Smooth muscle cell (in vitro differentiated cells): ENCODE measurements at regions not wholly inside any gene's neighbourhood (a gene's known extent, or its start where the extent isn't known, plus 50 kb on each side); places are given as distances from the start of the nearest gene placed in this dataset.

Experiments used
- DNase-seq: peaks from one replicate; lab custom pipeline; 2025; ENCODE audit not compliant: unreplicated experiment; lab: John Stamatoyannopoulos, UW
- H2AFZ ChIP-seq: fragments of 200-600 bp; sonication (generic); 2 replicates; pipeline ENCODE4 v1.6.0; 2016; ENCODE audit warnings: antibody characterized with exemption, low read depth, mild to moderate bottlenecking
- H3F3A ChIP-seq: fragments of 200-600 bp; sonication (generic); 2 replicates; pipeline ENCODE4 v1.6.0; 2017; ENCODE audit warnings: antibody characterized with exemption, low read depth
- H3K27ac ChIP-seq: fragments of 200-600 bp; sonication (generic); 2 replicates; pipeline ENCODE4 v1.5.1; 2016; ENCODE audit warnings: low read depth, mild to moderate bottlenecking
- H3K27me3 ChIP-seq: fragments of 200-600 bp; sonication (generic); 2 replicates; pipeline ENCODE4 v1.6.1; 2016; ENCODE audit warnings: low read depth, mild to moderate bottlenecking
- H3K36me3 ChIP-seq: fragments of 200-600 bp; sonication (generic); 2 replicates; pipeline ENCODE4 v1.5.1; 2016; ENCODE audit warnings: low read depth
- H3K4me1 ChIP-seq: fragments of 200-600 bp; sonication (generic); 2 replicates; pipeline ENCODE4 v1.5.1; 2016; ENCODE audit warnings: low read depth
- H3K4me2 ChIP-seq: fragments of 200-600 bp; sonication (generic); 2 replicates; pipeline ENCODE4 v1.6.0; 2016; ENCODE audit warnings: mild to moderate bottlenecking
- H3K4me3 ChIP-seq: fragments of 200-600 bp; sonication (generic); 2 replicates; pipeline ENCODE4 v1.5.1; 2016; ENCODE audit warnings: mild to moderate bottlenecking
- H3K79me2 ChIP-seq: fragments of 200-600 bp; sonication (generic); 2 replicates; pipeline ENCODE4 v1.6.0; 2016; ENCODE audit warnings: low read depth, mild to moderate bottlenecking
- H3K9ac ChIP-seq: fragments of 200-600 bp; sonication (generic); 2 replicates; pipeline ENCODE4 v1.6.0; 2016; ENCODE audit warnings: low read depth
- H3K9me3 ChIP-seq: fragments of 200-600 bp; sonication (generic); replicated peaks from 2 replicates; pipeline ENCODE4 v1.5.1; 2016; ENCODE audit warnings: low read depth
- H4K20me1 ChIP-seq: fragments of 200-600 bp; sonication (generic); 2 replicates; pipeline ENCODE4 v1.6.0; 2016; ENCODE audit warnings: low read depth
- CTCF ChIP-seq: fragments of 200-600 bp; sonication (generic); IDR thresholded peaks from 2 replicates; pipeline ENCODE4 v1.5.1; 2017; ENCODE audit warnings: borderline replicate concordance, mild to moderate bottlenecking, antibody characterized with exemption; ENCODE audit not compliant: insufficient read depth, poor library complexity, severe bottlenecking
- WGBS: methylation state at CpG from one replicate; pipeline ENCODE4 v1.1.7; 2016; ENCODE audit warnings: low lambda C conversion rate; 5-methylcytosine and 5-hydroxymethylcytosine counted together

GRCh38 chr10:80760914-80761371 is 223.2 kb downstream of the SH2D4B start:
- no peak overlapping the region for H3K9ac ChIP-seq
- no peaks in the 10 kb centered on the region for H3K4me1 ChIP-seq
- no peaks in the 10 kb centered on the region for H3K27me3 ChIP-seq
- H4K20me1 ChIP-seq, result no peaks in the 10 kb centered on the region
- TF ChIP-seq CTCF, result no peak
- no peaks in the 10 kb centered on the region for H3F3A ChIP-seq
- 84% methylated on average over 2 of the region's 2 CpGs for WGBS
- H3K4me3 ChIP-seq, result no peak overlapping the region
- H3K36me3 ChIP-seq, result no peaks in the 10 kb centered on the region
- no peaks in the 10 kb centered on the region for H3K9me3 ChIP-seq
- no peak overlapping the region for H3K27ac ChIP-seq
- H2AFZ ChIP-seq, result no peak overlapping the region
- DNase-seq, result no peak
- H3K79me2 ChIP-seq, result no peaks in the 10 kb centered on the region
- no peak overlapping the region for H3K4me2 ChIP-seq

GRCh38 chr10:80767963-80768362 is 230.3 kb downstream of the SH2D4B start:
- Histone ChIP-seq H3K9me3 (no peaks in the 10 kb centered on the region), H3K9ac (no peak overlapping the region), H3K79me2 (no peaks in the 10 kb centered on the region), H3K4me1 (peaks cover 4% of the 10 kb centered on the region), H2AFZ (no peak overlapping the region), H3F3A (no peaks in the 10 kb centered on the region), H3K27me3 (no peaks in the 10 kb centered on the region), H3K4me2 (no peak overlapping the region), H3K27ac (no peak overlapping the region), H4K20me1 (no peaks in the 10 kb centered on the region), H3K36me3 (no peaks in the 10 kb centered on the region), H3K4me3 (no peak overlapping the region)
- DNase-seq, result no peak
- 92% methylated on average over 1 of the region's 1 CpG for WGBS
- no peak for TF ChIP-seq CTCF

DNA sequence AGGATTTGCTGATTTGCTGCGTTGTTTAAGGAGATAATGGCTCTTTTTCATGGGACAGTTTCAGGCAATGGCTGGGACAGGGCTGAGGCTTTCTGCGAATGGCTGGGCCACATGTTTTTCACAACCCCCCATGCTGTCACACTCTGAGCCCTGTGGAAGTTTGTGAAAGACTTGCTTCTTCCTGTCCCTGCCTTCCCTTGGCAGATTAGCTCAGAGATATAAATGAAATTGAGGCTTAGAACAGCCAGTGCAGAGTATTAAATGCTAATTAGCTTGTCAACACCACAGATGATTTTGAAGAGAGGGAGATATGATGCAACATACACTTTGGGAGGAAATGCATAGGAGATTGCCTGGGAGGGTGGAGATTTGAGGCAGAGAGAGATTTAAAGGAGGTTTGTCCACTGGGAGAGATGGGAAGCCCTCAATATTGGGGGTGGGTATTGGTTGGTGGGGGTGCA is 232.0 kb downstream of the SH2D4B start:
- Histone ChIP-seq H3K27me3 (no peaks in the 10 kb centered on the region), H3K9me3 (no peaks in the 10 kb centered on the region), H3K27ac (no peak overlapping the region), H3K36me3 (no peaks in the 10 kb centered on the region), H3K4me2 (no peak overlapping the region), H3K79me2 (no peaks in the 10 kb centered on the region), H3K4me3 (no peak overlapping the region), H4K20me1 (no peaks in the 10 kb centered on the region), H3K9ac (no peak overlapping the region), H3F3A (no peaks in the 10 kb centered on the region), H3K4me1 (peaks cover 4% of the 10 kb centered on the region), H2AFZ (no peak overlapping the region)
- TF ChIP-seq CTCF, result no peak
- DNase-seq, result no peak
- WGBS, result 36% methylated on average over 2 of the region's 2 CpGs

GRCh38 chr10:80770239-80770638 is 232.5 kb downstream of the SH2D4B start:
- no peak overlapping the region for H2AFZ ChIP-seq
- no peaks in the 10 kb centered on the region for H3K36me3 ChIP-seq
- no peak overlapping the region for H3K4me2 ChIP-seq
- H3K4me1 ChIP-seq, result peaks cover 4% of the 10 kb centered on the region
- WGBS, result 85% methylated on average over 2 of the region's 2 CpGs
- no peaks in the 10 kb centered on the region for H3F3A ChIP-seq
- H3K9ac ChIP-seq, result no peak overlapping the region
- H3K27ac ChIP-seq, result no peak overlapping the region
- DNase-seq, result no peak
- no peaks in the 10 kb centered on the region for H3K9me3 ChIP-seq
- no peaks in the 10 kb centered on the region for H3K79me2 ChIP-seq
- TF ChIP-seq CTCF, result no peak
- H3K4me3 ChIP-seq, result no peak overlapping the region
- no peaks in the 10 kb centered on the region for H4K20me1 ChIP-seq
- H3K27me3 ChIP-seq, result no peaks in the 10 kb centered on the region
